ENCODE measurements at regions not wholly inside any gene's neighbourhood (a gene's known extent, or its start where the extent isn't known, plus 50 kb on each side); places are given as distances from the start of the nearest gene placed in this dataset.

DNA sequence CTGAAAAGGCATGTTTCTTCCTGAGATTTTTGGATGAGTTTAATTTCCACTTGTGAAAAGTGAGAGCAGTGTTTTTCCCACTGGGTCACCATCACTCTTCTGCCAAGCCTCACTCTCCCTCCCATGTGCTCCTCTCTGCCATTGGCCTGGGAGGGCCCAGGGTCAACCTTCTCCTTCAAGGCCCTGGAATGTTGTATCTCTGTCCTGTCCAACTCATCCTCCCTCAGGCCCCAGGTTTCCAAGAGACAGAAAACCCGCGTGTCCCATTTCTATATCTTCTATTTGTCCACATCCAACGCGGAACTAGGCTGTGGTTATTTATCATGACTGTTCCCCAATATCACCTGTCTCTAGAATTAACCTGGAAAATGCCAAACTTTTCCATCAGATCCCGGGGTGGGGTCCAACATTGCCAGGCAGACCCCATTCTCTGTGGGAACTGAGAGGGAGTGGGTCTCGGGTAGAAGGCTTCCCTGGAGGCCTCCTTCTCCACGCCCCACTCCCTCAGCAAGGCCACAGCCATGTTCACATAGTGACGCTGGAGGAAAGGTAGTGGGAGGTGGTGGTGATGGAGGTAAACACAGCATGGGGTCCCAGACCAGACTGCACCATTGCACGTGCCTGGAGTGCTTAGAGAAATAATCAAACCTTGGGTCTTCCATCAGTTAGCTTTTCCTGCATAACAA is 173.5 kb downstream of the SCP2D1 start:
- no peak for DNase-seq
- POLR2A ChIA-PET: no interaction called here
- H3K27me3 Mint-ChIP-seq: no peaks in the 10 kb centered on the region
- no peaks in the 10 kb centered on the region for H3K4me1 Mint-ChIP-seq
- CTCF ChIA-PET: no interaction called here
- H3K9me3 Mint-ChIP-seq: no peaks in the 10 kb centered on the region
- H3K36me3 Mint-ChIP-seq (ENCODE audit: low read depth): no peaks in the 10 kb centered on the region
- no peak overlapping the region for H3K4me3 Mint-ChIP-seq
- intact Hi-C loops (cut with micrococcal nuclease): loop anchor here (5.0 kb wide), 1 partner anchor 75 kb away; no protein-coding TSS in a partner anchor
- ATAC-seq (ENCODE audit: low read depth): no peak
- TF ChIP-seq, protein P1, sequence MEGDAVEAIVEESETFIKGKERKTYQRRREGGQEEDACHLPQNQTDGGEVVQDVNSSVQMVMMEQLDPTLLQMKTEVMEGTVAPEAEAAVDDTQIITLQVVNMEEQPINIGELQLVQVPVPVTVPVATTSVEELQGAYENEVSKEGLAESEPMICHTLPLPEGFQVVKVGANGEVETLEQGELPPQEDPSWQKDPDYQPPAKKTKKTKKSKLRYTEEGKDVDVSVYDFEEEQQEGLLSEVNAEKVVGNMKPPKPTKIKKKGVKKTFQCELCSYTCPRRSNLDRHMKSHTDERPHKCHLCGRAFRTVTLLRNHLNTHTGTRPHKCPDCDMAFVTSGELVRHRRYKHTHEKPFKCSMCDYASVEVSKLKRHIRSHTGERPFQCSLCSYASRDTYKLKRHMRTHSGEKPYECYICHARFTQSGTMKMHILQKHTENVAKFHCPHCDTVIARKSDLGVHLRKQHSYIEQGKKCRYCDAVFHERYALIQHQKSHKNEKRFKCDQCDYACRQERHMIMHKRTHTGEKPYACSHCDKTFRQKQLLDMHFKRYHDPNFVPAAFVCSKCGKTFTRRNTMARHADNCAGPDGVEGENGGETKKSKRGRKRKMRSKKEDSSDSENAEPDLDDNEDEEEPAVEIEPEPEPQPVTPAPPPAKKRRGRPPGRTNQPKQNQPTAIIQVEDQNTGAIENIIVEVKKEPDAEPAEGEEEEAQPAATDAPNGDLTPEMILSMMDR (IDR thresholded peaks at IDR 0.05): no peak
- H3K27ac Mint-ChIP-seq: no peak overlapping the region

DNA sequence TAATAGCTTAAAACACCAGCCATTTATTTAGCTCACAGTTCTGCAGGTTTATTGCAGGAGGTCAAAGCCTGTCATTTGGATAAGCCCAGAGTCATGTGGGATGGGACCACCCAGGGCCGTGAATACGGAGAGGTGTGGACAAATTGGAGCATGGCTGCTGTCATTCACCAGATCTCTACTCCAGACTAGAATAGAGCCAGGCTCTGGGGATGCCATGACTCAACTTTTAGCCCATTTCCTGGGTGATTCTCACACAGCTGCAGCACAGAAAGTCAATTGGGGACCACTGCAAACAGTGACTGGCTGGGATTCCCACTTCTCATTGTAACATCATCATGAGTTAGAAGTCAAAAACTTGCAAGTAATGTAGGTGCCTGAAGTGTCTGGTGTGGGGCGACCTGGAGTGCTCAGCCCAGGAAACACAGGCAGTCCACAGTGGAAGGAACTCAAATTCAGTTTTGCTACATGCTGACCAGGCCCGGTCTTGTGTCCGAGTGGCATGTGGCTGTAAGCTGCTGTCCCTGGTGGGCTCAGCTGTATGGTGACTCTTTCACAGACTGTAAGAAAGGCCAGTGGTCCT is 174.3 kb downstream of the SCP2D1 start:
- POLR2A ChIA-PET: no interaction called here
- no peak overlapping the region for H3K27ac Mint-ChIP-seq
- intact Hi-C loops (cut with micrococcal nuclease): loop anchor here (5.0 kb wide), 1 partner anchor 76 kb away; no protein-coding TSS in a partner anchor
- no peaks in the 10 kb centered on the region for H3K36me3 Mint-ChIP-seq (ENCODE audit: low read depth)
- H3K4me1 Mint-ChIP-seq: no peaks in the 10 kb centered on the region
- H3K4me3 Mint-ChIP-seq: no peak overlapping the region
- DNase-seq: no peak
- ATAC-seq (ENCODE audit: low read depth): no peak
- peaks cover 3% of the 10 kb centered on the region for H3K9me3 Mint-ChIP-seq
- peaks cover 2% of the 10 kb centered on the region for H3K27me3 Mint-ChIP-seq
- TF ChIP-seq, protein P1 (IDR thresholded peaks at IDR 0.05): no peak
- CTCF ChIA-PET: no interaction called here

GRCh38 chr20:18988701-18989100 is 175.1 kb downstream of the SCP2D1 start:
- TF ChIP-seq, protein P1 (IDR thresholded peaks at IDR 0.05): no peak
- Mint-ChIP-seq H3K4me1 (no peaks in the 10 kb centered on the region), H3K27ac (no peak overlapping the region), H3K36me3 (ENCODE audit: low read depth) (no peaks in the 10 kb centered on the region), H3K9me3 (peaks cover 6% of the 10 kb centered on the region), H3K4me3 (no peak overlapping the region), H3K27me3 (peaks cover 2% of the 10 kb centered on the region)
- intact Hi-C loops (cut with micrococcal nuclease): loop anchor here (5.0 kb wide), 1 partner anchor 76 kb away; no protein-coding TSS in a partner anchor
- DNase-seq (no peak), ATAC-seq (ENCODE audit: low read depth) (no peak)
- POLR2A ChIA-PET: no interaction called here
- CTCF ChIA-PET: no interaction called here

GRCh38 chr20:18989736-18990474 is 176.3 kb downstream of the SCP2D1 start:
- intact Hi-C loops (cut with micrococcal nuclease): loop anchor here (5.0 kb wide), 1 partner anchor 78 kb away; no protein-coding TSS in a partner anchor
- DNase-seq (no peak), ATAC-seq (ENCODE audit: low read depth) (no peak)
- ChIA-PET CTCF (no interaction called here), POLR2A (no interaction called here)
- Mint-ChIP-seq H3K4me3 (no peak overlapping the region), H3K36me3 (ENCODE audit: low read depth) (no peaks in the 10 kb centered on the region), H3K27me3 (peaks cover 2% of the 10 kb centered on the region), H3K9me3 (peaks cover 6% of the 10 kb centered on the region), H3K27ac (no peak overlapping the region), H3K4me1 (no peaks in the 10 kb centered on the region)
- TF ChIP-seq, protein P1 (IDR thresholded peaks at IDR 0.05): no peak

DNA sequence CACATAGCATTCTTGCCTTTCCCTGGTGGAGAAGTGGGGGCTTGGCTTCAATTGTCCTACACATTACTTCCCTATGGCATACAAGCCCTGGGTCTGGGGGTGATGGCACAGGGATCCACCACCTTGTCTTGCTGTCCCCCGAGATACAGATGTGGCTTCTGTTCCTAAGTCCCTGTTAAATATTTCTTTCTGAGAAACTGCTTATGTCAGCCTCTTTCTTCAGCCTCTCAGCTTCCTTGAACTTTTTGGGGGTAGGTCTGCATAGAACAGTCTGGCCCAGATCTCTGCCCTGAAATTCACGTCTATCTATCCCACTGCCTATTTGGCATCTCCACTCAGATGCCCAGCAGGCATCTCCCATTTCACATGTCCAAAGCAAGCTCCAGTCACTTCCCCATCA is 177.4 kb downstream of the SCP2D1 start:
- Mint-ChIP-seq H3K9me3 (peaks cover 6% of the 10 kb centered on the region), H3K36me3 (ENCODE audit: low read depth) (no peaks in the 10 kb centered on the region)

More for the DNA sequence above, 177.4 kb downstream of the SCP2D1 start:
- POLR2A ChIA-PET: no interaction called here
- intact Hi-C loops (cut with micrococcal nuclease): no loop called here
- peaks cover 2% of the 10 kb centered on the region for H3K27me3 Mint-ChIP-seq
- TF ChIP-seq, protein P1 (IDR thresholded peaks at IDR 0.05): no peak
- no peak overlapping the region for H3K27ac Mint-ChIP-seq
- DNase-seq: no peak
- CTCF ChIA-PET: no interaction called here
- H3K4me3 Mint-ChIP-seq: no peak overlapping the region
- ATAC-seq (ENCODE audit: low read depth): no peak
- H3K4me1 Mint-ChIP-seq: no peaks in the 10 kb centered on the region
